ENCODE measurements at regions not wholly inside any gene's neighbourhood (a gene's known extent, or its start where the extent isn't known, plus 50 kb on each side); places are given as distances from the start of the nearest gene placed in this dataset.

GRCh38 chr20:16918366-16918765 is 170.2 kb downstream of the OTOR start:
- BruUV-seq (replicated peaks) = no TSS peak
- no peaks in the 10 kb centered on the region for H3K4me1 ChIP-seq
- peaks cover 6% of the 10 kb centered on the region for H3K27me3 Mint-ChIP-seq (ENCODE audit: insufficient read depth, unreplicated experiment)
- DNase-seq = no peak
- no peak overlapping the region for H3K4me3 ChIP-seq (ENCODE audit: low read depth, low read length)
- ChIA-PET POLR2A (no interaction called here), CTCF (no interaction called here)
- no peaks in the 10 kb centered on the region for H3K36me3 ChIP-seq (ENCODE audit: control insufficient read depth, insufficient read depth, low read length)
- intact Hi-C loops (cut with micrococcal nuclease; ENCODE audit: unreplicated experiment) = no loop called here
- no peak for TF ChIP-seq CTCF (IDR thresholded peaks at IDR 0.05; ENCODE audit: insufficient read depth in 1 of 2, low read depth in 1 of 2, low read length in 1 of 2, severe bottlenecking in 1 of 2, unreplicated experiment in 1 of 2)
- no peaks in the 10 kb centered on the region for H3K9me3 Mint-ChIP-seq (ENCODE audit: unreplicated experiment)
- no peak overlapping the region for H3K27ac Mint-ChIP-seq (ENCODE audit: unreplicated experiment)
- H3K36me3 Mint-ChIP-seq (ENCODE audit: insufficient read depth, unreplicated experiment) = no peaks in the 10 kb centered on the region
- no peaks in the 10 kb centered on the region for H3K27me3 ChIP-seq (replicated peaks; ENCODE audit: control insufficient read depth, insufficient read depth, low read length)
- H3K4me1 Mint-ChIP-seq (ENCODE audit: low read depth, unreplicated experiment) = no peaks in the 10 kb centered on the region
- no peaks in the 10 kb centered on the region for H3K9me3 ChIP-seq
- no peak overlapping the region for H3K4me3 Mint-ChIP-seq (ENCODE audit: unreplicated experiment)

- Mint-ChIP-seq H3K36me3 (ENCODE audit: insufficient read depth, unreplicated experiment) (no peaks in the 10 kb centered on the region), H3K27ac (ENCODE audit: unreplicated experiment) (no peak overlapping the region), H3K27me3 (ENCODE audit: insufficient read depth, unreplicated experiment) (peaks cover 10% of the 10 kb centered on the region), H3K4me1 (ENCODE audit: low read depth, unreplicated experiment) (no peaks in the 10 kb centered on the region), H3K4me3 (ENCODE audit: unreplicated experiment) (no peak overlapping the region), H3K9me3 (ENCODE audit: unreplicated experiment) (no peaks in the 10 kb centered on the region)
- DNase-seq = no peak
- Histone ChIP-seq H3K27me3 (replicated peaks; ENCODE audit: control insufficient read depth, insufficient read depth, low read length) (no peaks in the 10 kb centered on the region), H3K4me1 (no peaks in the 10 kb centered on the region), H3K9me3 (no peaks in the 10 kb centered on the region), H3K4me3 (ENCODE audit: low read depth, low read length) (no peak overlapping the region), H3K36me3 (ENCODE audit: control insufficient read depth, insufficient read depth, low read length) (no peaks in the 10 kb centered on the region)
- POLR2A ChIA-PET = no interaction called here
- no TSS peak for BruUV-seq (replicated peaks)
- intact Hi-C loops (cut with micrococcal nuclease; ENCODE audit: unreplicated experiment) = no loop called here
- CTCF ChIA-PET = no interaction called here
- no peak for TF ChIP-seq CTCF (IDR thresholded peaks at IDR 0.05; ENCODE audit: insufficient read depth in 1 of 2, low read depth in 1 of 2, low read length in 1 of 2, severe bottlenecking in 1 of 2, unreplicated experiment in 1 of 2)
These were observed 171.7 kb downstream of the OTOR start for GRCh38 chr20:16919841-16920240.

GRCh38 chr20:16922834-16923233 is 174.7 kb downstream of the OTOR start:
- Histone ChIP-seq H3K36me3 (ENCODE audit: control insufficient read depth, insufficient read depth, low read length) (no peaks in the 10 kb centered on the region), H3K27me3 (replicated peaks; ENCODE audit: control insufficient read depth, insufficient read depth, low read length) (no peaks in the 10 kb centered on the region), H3K9me3 (no peaks in the 10 kb centered on the region), H3K4me1 (no peaks in the 10 kb centered on the region), H3K4me3 (ENCODE audit: low read depth, low read length) (no peak overlapping the region)
- ChIA-PET CTCF (no interaction called here), POLR2A (no interaction called here)
- no peak overlapping the region for H3K4me3 Mint-ChIP-seq (ENCODE audit: unreplicated experiment)
- DNase-seq = no peak
- no peaks in the 10 kb centered on the region for H3K4me1 Mint-ChIP-seq (ENCODE audit: low read depth, unreplicated experiment)
- no peak overlapping the region for H3K27ac Mint-ChIP-seq (ENCODE audit: unreplicated experiment)
- peaks cover 8% of the 10 kb centered on the region for H3K27me3 Mint-ChIP-seq (ENCODE audit: insufficient read depth, unreplicated experiment)
- H3K36me3 Mint-ChIP-seq (ENCODE audit: insufficient read depth, unreplicated experiment) = no peaks in the 10 kb centered on the region
- no peak for TF ChIP-seq CTCF (IDR thresholded peaks at IDR 0.05; ENCODE audit: insufficient read depth in 1 of 2, low read depth in 1 of 2, low read length in 1 of 2, severe bottlenecking in 1 of 2, unreplicated experiment in 1 of 2)
- no TSS peak for BruUV-seq (replicated peaks)
- H3K9me3 Mint-ChIP-seq (ENCODE audit: unreplicated experiment) = no peaks in the 10 kb centered on the region
- intact Hi-C loops (cut with micrococcal nuclease; ENCODE audit: unreplicated experiment) = no loop called here

All from Caco-2 (cell line).